Activated CD4-positive, alpha-beta T cell treated with anti-CD3 and anti-CD28 coated beads, Interleukin-10, Interleukin-2, amounts not matched to agents 100 ng/mL and 50 ng/mL, durations not matched to agents 16 hours and 8 hours (primary cell): ENCODE measurements at regions not wholly inside any gene's neighbourhood (a gene's known extent, or its start where the extent isn't known, plus 50 kb on each side); places are given as distances from the start of the nearest gene placed in this dataset.
"Not testable (repeated sequence)": the region's sequence is repeated elsewhere in the genome, so short reads cannot be mapped to it uniquely, and the experiment has no call there.

Experiments
- DNase-seq: peaks from one replicate; pipeline ENCODE4 v3.0.0-alpha.2; 2020

- DNase-seq, result no peak
These were observed 50.0 kb upstream of the EMX2 start for GRCh38 chr10:117492504-117492903.

- DNase-seq, result no peak
These were observed 54.5 kb upstream of the EMX2 start for GRCh38 chr10:117488004-117488403.

- no peak for DNase-seq
These were observed 55.9 kb upstream of the EMX2 start for GRCh38 chr10:117486606-117487005.

- no peak for DNase-seq
These were observed 59.4 kb upstream of the EMX2 start for GRCh38 chr10:117483056-117483590.

GRCh38 chr10:117481011-117481410 lies 61.5 kb upstream of the EMX2 start:
- not testable (repeated sequence) for DNase-seq

- no peak for DNase-seq
These were observed 62.4 kb upstream of the EMX2 start for GRCh38 chr10:117480097-117480496.

- no peak for DNase-seq
These were observed 64.4 kb upstream of the EMX2 start for GRCh38 chr10:117477961-117478670.

GRCh38 chr10:117477211-117477947 lies 65.2 kb upstream of the EMX2 start:
- no peak for DNase-seq

GRCh38 chr10:117476716-117477115 lies 65.8 kb upstream of the EMX2 start:
- no peak for DNase-seq

GRCh38 chr10:117476281-117476680 lies 66.3 kb upstream of the EMX2 start:
- DNase-seq, result no peak

- DNase-seq, result no peak
These were observed 69.7 kb upstream of the EMX2 start for GRCh38 chr10:117472872-117473271.

GRCh38 chr10:117471344-117471874 lies 71.1 kb upstream of the EMX2 start:
- no peak for DNase-seq

- DNase-seq, result no peak
These were observed 71.8 kb upstream of the EMX2 start for GRCh38 chr10:117470733-117471132.

GRCh38 chr10:117468665-117469064 lies 73.9 kb upstream of the EMX2 start:
- DNase-seq, result no peak

- no peak for DNase-seq
These were observed 78.4 kb upstream of the EMX2 start for GRCh38 chr10:117464176-117464575.

- no peak for DNase-seq
These were observed 79.0 kb upstream of the EMX2 start for GRCh38 chr10:117463545-117463920.

GRCh38 chr10:117462816-117463544 lies 79.6 kb upstream of the EMX2 start:
- DNase-seq, result no peak

GRCh38 chr10:117462424-117462792 lies 80.1 kb upstream of the EMX2 start:
- DNase-seq, result no peak

GRCh38 chr10:117461766-117462423 lies 80.7 kb upstream of the EMX2 start:
- DNase-seq, result no peak

GRCh38 chr10:117460846-117461765 lies 81.4 kb upstream of the EMX2 start:
- DNase-seq, result no peak

- DNase-seq, result no peak
These were observed 83.3 kb upstream of the PDZD8 start for GRCh38 chr10:117458571-117458970.

GRCh38 chr10:117457932-117458331 lies 82.7 kb upstream of the PDZD8 start:
- DNase-seq, result no peak
